Liver (tissue), 7 donors: ENCODE measurements at regions not wholly inside any gene's neighbourhood (a gene's known extent, or its start where the extent isn't known, plus 50 kb on each side); places are given as distances from the start of the nearest gene placed in this dataset.

Source experiments
- DNase-seq: peaks from one replicate; pipeline ENCODE4 v3.0.0-alpha.2; 2017; ENCODE audit warnings: low spot score
- H3K27ac ChIP-seq, 2 donors: one replicate each; pipeline ENCODE4 v1.7.0; 2013; ENCODE audit warnings: inconsistent platforms in 2 of 2, low read length in 2 of 2, control low read depth in 1 of 2, low read depth in 1 of 2, mild to moderate bottlenecking in 1 of 2
- H3K27me3 ChIP-seq, 4 donors: one replicate each; pipeline versions ENCODE4 v1.6.1 to v1.7.0; 2013; ENCODE audit warnings: low read length in 3 of 4, inconsistent platforms in 1 of 4, mild to moderate bottlenecking in 1 of 4, moderate library complexity in 1 of 4; ENCODE audit not compliant: control insufficient read depth in 4 of 4, insufficient read depth in 4 of 4
- H3K36me3 ChIP-seq, 4 donors: one replicate each; pipeline versions ENCODE4 v1.6.1 to v1.7.0; 2013; ENCODE audit warnings: low read length in 3 of 4, mild to moderate bottlenecking in 3 of 4, low read depth in 1 of 4, moderate library complexity in 1 of 4; ENCODE audit not compliant: control insufficient read depth in 4 of 4, insufficient read depth in 3 of 4
- H3K4me1 ChIP-seq, 4 donors: one replicate each; pipeline versions ENCODE4 v1.6.1 to v1.7.0; 2013; ENCODE audit warnings: low read length in 3 of 4, mild to moderate bottlenecking in 3 of 4, moderate library complexity in 1 of 4; ENCODE audit not compliant: control insufficient read depth in 4 of 4, insufficient read depth in 4 of 4
- H3K4me3 ChIP-seq, 3 donors: one replicate each; pipeline versions ENCODE4 v1.6.1 to v1.7.0; 2013; ENCODE audit warnings: low read length in 3 of 3, control low read depth in 1 of 3, low read depth in 1 of 3, mild to moderate bottlenecking in 1 of 3
- H3K9ac ChIP-seq, 2 donors: one replicate each; pipeline ENCODE4 v1.7.0; 2013; ENCODE audit warnings: low read length in 2 of 2, mild to moderate bottlenecking in 2 of 2, moderate library complexity in 2 of 2, control low read depth in 1 of 2, low read depth in 1 of 2
- H3K9me3 ChIP-seq, 4 donors: one replicate each; pipeline versions ENCODE4 v1.6.1 to v1.7.0; 2013; ENCODE audit warnings: low read length in 3 of 4; ENCODE audit not compliant: control insufficient read depth in 4 of 4
- ATF3 ChIP-seq: IDR thresholded peaks from 2 replicates; pipeline ENCODE4 v1.6.1; 2016; ENCODE audit warnings: antibody characterized with exemption
- EGR1 ChIP-seq, 2 donors: IDR thresholded peaks; 2 replicates each; pipeline ENCODE4 v1.6.1; 2016 to 2018; ENCODE audit warnings: antibody characterized with exemption in 2 of 2, low read depth in 2 of 2
- FOXA1 ChIP-seq: IDR thresholded peaks from 2 replicates; pipeline ENCODE4 v1.6.1; 2016; ENCODE audit warnings: antibody characterized with exemption
- FOXA2 ChIP-seq: IDR thresholded peaks from 2 replicates; pipeline ENCODE4 v1.6.1; 2016; ENCODE audit warnings: antibody characterized with exemption
- GABPA ChIP-seq, 2 donors: IDR thresholded peaks in 1 of 2; conservative IDR thresholded peaks in 1 of 2; 2 replicates each; pipeline ENCODE4 v1.6.1; 2016; ENCODE audit warnings: antibody characterized with exemption in 2 of 2, mild to moderate bottlenecking in 1 of 2, moderate library complexity in 1 of 2
- HNF4A ChIP-seq, 2 donors: conservative IDR thresholded peaks; 2 replicates each; pipeline ENCODE4 v1.6.1; 2016; ENCODE audit warnings: antibody characterized with exemption in 2 of 2, mild to moderate bottlenecking in 2 of 2
- JUND ChIP-seq, 2 donors: IDR thresholded peaks; 2 replicates each; pipeline ENCODE4 v1.6.1; 2016; ENCODE audit warnings: antibody characterized with exemption in 2 of 2
- NR2F2 ChIP-seq: IDR thresholded peaks from 2 replicates; pipeline ENCODE4 v1.6.1; 2016; ENCODE audit warnings: antibody characterized with exemption
- RAD21 ChIP-seq, 2 donors: IDR thresholded peaks; 2 replicates each; pipeline ENCODE4 v1.6.1; 2016; ENCODE audit warnings: antibody characterized with exemption in 2 of 2, mild to moderate bottlenecking in 2 of 2
- REST ChIP-seq: IDR thresholded peaks from 2 replicates; pipeline ENCODE4 v1.6.1; 2016; ENCODE audit warnings: antibody characterized with exemption, mild to moderate bottlenecking
- SP1 ChIP-seq: IDR thresholded peaks from 2 replicates; pipeline ENCODE4 v1.6.1; 2018; ENCODE audit warnings: antibody characterized with exemption, mild to moderate bottlenecking
- TAF1 ChIP-seq: conservative IDR thresholded peaks from 2 replicates; pipeline ENCODE4 v1.6.1; 2016; ENCODE audit warnings: antibody characterized with exemption, mild to moderate bottlenecking
- YY1 ChIP-seq: IDR thresholded peaks from 2 replicates; pipeline ENCODE4 v1.6.1; 2016; ENCODE audit warnings: antibody characterized with exemption, mild to moderate bottlenecking
- WGBS: extraction: QIAGEN DNeasy Blood & Tissue Kit; methylation state at CpG from one replicate; pipeline ENCODE4 v1.1.7; 2013; 5-methylcytosine and 5-hydroxymethylcytosine counted together
- TF ChIP-seq, protein P1 (sequence below): IDR thresholded peaks from 2 replicates; pipeline ENCODE4 v1.6.1; 2016; ENCODE audit warnings: antibody characterized with exemption
- TF ChIP-seq, protein P2 (sequence below): IDR thresholded peaks from 2 replicates; pipeline ENCODE4 v1.6.1; 2016; ENCODE audit warnings: antibody characterized with exemption
- donor health status: healthy.
- donor health status: healthy.
- donor health status: healthy.
- donor health status: healthy.

- Histone ChIP-seq H3K27ac (no peak overlapping the region), H3K9me3 (no peaks in the 10 kb centered on the region), H3K27me3 (peaks cover 0 to 2% (median 0%) of the 10 kb centered on the region in 4 donors), H3K36me3 (no peaks in the 10 kb centered on the region), H3K4me3 (no peak overlapping the region), H3K9ac (no peak overlapping the region), H3K4me1 (no peaks in the 10 kb centered on the region)
- DNase-seq = no peak
- WGBS = 67% methylated on average over 2 of the region's 2 CpGs
- TF ChIP-seq REST = no peak
- TF ChIP-seq HNF4A (conservative IDR thresholded peaks at IDR 0.05) = no peak
- TF ChIP-seq GABPA (IDR thresholded peaks at IDR 0.05 in 1 of 2, conservative IDR thresholded peaks at IDR 0.05 in 1 of 2) = no peak
- TF ChIP-seq ATF3 = no peak
These were observed 53.6 kb upstream of the SYN2 start for GRCh38 chr3:11950576-11950975.

- WGBS = 68% methylated on average over 4 of the region's 4 CpGs
- Histone ChIP-seq H3K27me3 (peaks cover 0 to 2% (median 0%) of the 10 kb centered on the region in 4 donors), H3K36me3 (no peaks in the 10 kb centered on the region), H3K4me1 (no peaks in the 10 kb centered on the region), H3K27ac (no peak overlapping the region), H3K4me3 (no peak overlapping the region), H3K9me3 (no peaks in the 10 kb centered on the region), H3K9ac (no peak overlapping the region)
- TF ChIP-seq, protein P1, sequence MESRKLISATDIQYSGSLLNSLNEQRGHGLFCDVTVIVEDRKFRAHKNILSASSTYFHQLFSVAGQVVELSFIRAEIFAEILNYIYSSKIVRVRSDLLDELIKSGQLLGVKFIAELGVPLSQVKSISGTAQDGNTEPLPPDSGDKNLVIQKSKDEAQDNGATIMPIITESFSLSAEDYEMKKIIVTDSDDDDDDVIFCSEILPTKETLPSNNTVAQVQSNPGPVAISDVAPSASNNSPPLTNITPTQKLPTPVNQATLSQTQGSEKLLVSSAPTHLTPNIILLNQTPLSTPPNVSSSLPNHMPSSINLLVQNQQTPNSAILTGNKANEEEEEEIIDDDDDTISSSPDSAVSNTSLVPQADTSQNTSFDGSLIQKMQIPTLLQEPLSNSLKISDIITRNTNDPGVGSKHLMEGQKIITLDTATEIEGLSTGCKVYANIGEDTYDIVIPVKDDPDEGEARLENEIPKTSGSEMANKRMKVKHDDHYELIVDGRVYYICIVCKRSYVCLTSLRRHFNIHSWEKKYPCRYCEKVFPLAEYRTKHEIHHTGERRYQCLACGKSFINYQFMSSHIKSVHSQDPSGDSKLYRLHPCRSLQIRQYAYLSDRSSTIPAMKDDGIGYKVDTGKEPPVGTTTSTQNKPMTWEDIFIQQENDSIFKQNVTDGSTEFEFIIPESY = no peak
- TF ChIP-seq EGR1 (IDR thresholded peaks at IDR 0.05; ENCODE audit: low read depth in 2 of 2) = no peak
- TF ChIP-seq RAD21 (IDR thresholded peaks at IDR 0.05) = no peak
- TF ChIP-seq GABPA (IDR thresholded peaks at IDR 0.05 in 1 of 2, conservative IDR thresholded peaks at IDR 0.05 in 1 of 2) = no peak
- no peak for TF ChIP-seq FOXA1
- no peak for TF ChIP-seq NR2F2
- no peak for TF ChIP-seq FOXA2
- TF ChIP-seq SP1 = no peak
- TF ChIP-seq, protein P2, sequence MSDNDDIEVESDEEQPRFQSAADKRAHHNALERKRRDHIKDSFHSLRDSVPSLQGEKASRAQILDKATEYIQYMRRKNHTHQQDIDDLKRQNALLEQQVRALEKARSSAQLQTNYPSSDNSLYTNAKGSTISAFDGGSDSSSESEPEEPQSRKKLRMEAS = no peak
- no peak for DNase-seq
These were observed 50.8 kb upstream of the SYN2 start for GRCh38 chr3:11953350-11953749.

- H3K4me1 ChIP-seq = no peaks in the 10 kb centered on the region
- 73% methylated on average over 6 of the region's 6 CpGs for WGBS
- H3K27me3 ChIP-seq = peaks cover 0 to 2% (median 0%) of the 10 kb centered on the region in 4 donors
- TF ChIP-seq FOXA2 (no peak), EGR1 (IDR thresholded peaks at IDR 0.05; ENCODE audit: low read depth in 2 of 2) (no peak), YY1 (no peak), NR2F2 (no peak), HNF4A (conservative IDR thresholded peaks at IDR 0.05) (no peak), JUND (IDR thresholded peaks at IDR 0.05) (no peak), TAF1 (no peak), RAD21 (IDR thresholded peaks at IDR 0.05) (no peak), FOXA1 (no peak)
- TF ChIP-seq, protein P1 = no peak
- TF ChIP-seq, protein P2 = no peak
- H3K36me3 ChIP-seq = no peaks in the 10 kb centered on the region
- no peaks in the 10 kb centered on the region for H3K9me3 ChIP-seq
- H3K27ac ChIP-seq = no peak overlapping the region
- no peak overlapping the region for H3K4me3 ChIP-seq
- DNase-seq = no peak
- H3K9ac ChIP-seq = no peak overlapping the region
These were observed 50.4 kb upstream of the SYN2 start for GRCh38 chr3:11953778-11954177.
